ENCODE measurements at regions not wholly inside any gene's neighbourhood (a gene's known extent, or its start where the extent isn't known, plus 50 kb on each side); places are given as distances from the start of the nearest gene placed in this dataset.
"Not testable (repeated sequence)": the region's sequence is repeated elsewhere in the genome, so short reads cannot be mapped to it uniquely, and the experiment has no call there.

GRCh38 chr20:53672484-53673129 lies 79.0 kb upstream of the ZNF217 start:
- no peak overlapping the region for H3K27ac Mint-ChIP-seq

GRCh38 chr20:53671370-53671769 lies 77.7 kb upstream of the ZNF217 start:
- DNase-seq: no peak
- no peak overlapping the region for H3K27ac Mint-ChIP-seq
- H3K4me1 Mint-ChIP-seq: peaks cover 4% of the 10 kb centered on the region
- no peaks in the 10 kb centered on the region for H3K9me3 Mint-ChIP-seq
- H3K27me3 Mint-ChIP-seq: no peaks in the 10 kb centered on the region
- intact Hi-C loops (cut with micrococcal nuclease): no loop called here
- no peak overlapping the region for H3K4me3 Mint-ChIP-seq
- no peaks in the 10 kb centered on the region for H3K36me3 Mint-ChIP-seq (ENCODE audit: low read depth)

More at GRCh38 chr20:53672484-53673129, 79.0 kb upstream of the ZNF217 start:
- H3K4me3 Mint-ChIP-seq: no peak overlapping the region
- H3K27me3 Mint-ChIP-seq: no peaks in the 10 kb centered on the region
- H3K4me1 Mint-ChIP-seq: peaks cover 4% of the 10 kb centered on the region
- H3K36me3 Mint-ChIP-seq (ENCODE audit: low read depth): no peaks in the 10 kb centered on the region
- no peaks in the 10 kb centered on the region for H3K9me3 Mint-ChIP-seq
- DNase-seq: no peak
- intact Hi-C loops (cut with micrococcal nuclease): no loop called here

DNA sequence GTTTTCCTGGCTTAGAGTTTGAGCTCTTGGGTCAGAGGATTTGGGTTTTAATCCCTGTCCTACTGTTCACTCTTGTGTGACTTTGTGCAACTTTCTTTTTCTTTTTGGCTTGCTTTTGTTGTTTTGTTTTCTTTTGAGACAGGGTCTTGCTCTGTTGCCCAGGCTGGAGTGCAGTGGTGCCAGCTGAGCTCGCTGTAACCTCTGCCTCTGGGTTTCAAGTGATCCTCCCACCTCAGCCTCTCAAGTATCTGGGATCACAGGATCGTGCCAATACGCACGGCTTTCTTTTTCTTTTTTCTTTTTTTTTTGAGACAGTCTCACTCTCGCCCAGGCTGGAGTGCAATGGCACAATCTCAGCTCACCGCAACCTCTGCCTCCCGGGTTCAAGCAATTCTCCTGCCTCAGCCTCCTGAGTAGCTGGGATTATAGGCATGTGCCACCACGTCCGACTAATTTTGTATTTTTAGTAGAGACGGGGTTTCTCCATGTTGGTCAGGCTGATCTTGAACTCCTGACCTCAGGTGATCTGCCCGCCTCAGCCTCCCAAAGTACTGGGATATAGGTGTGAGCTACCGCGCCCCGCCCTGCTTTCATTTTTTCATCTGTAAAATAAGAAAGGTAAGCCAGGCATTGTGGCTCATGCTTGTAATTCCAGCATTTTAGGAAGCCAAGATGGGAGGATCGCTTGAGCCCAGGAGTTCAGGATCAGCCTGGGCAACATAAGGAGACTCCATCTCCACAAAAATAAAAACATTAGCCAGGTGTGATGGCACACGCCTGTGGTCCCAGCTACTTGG lies 76.1 kb upstream of the ZNF217 start:
- H3K9me3 Mint-ChIP-seq; intact Hi-C loops (cut with micrococcal nuclease); H3K27me3 Mint-ChIP-seq; H3K36me3 Mint-ChIP-seq (ENCODE audit: low read depth); DNase-seq; H3K4me1 Mint-ChIP-seq; H3K4me3 Mint-ChIP-seq: not testable (repeated sequence)
- H3K27ac Mint-ChIP-seq: peak overlapping the region; percentile 13

DNA sequence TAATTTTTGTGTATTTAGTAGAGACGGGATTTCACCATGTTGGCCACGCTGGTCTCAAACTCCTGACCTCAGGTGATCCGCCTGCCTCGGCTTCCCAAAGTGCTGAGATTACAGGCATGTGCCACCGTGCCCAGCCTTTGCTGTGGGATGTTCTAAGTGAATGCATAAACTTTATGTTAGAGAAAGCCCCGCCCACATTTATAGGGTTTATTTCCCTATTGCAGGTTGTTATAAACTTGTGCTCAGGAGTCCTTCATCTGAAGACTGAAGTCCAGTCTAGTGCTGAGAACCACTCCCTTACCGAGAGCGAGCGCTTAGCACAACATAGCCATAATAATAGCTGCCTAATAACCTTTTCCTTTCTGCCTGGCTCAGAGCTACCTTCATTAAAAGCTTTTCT lies 75.4 kb upstream of the ZNF217 start:
- intact Hi-C loops (cut with micrococcal nuclease): no loop called here
- H3K36me3 Mint-ChIP-seq (ENCODE audit: low read depth): no peaks in the 10 kb centered on the region
- H3K4me3 Mint-ChIP-seq: no peak overlapping the region
- no peaks in the 10 kb centered on the region for H3K9me3 Mint-ChIP-seq
- no peak overlapping the region for H3K27ac Mint-ChIP-seq
- peaks cover 4% of the 10 kb centered on the region for H3K4me1 Mint-ChIP-seq
- H3K27me3 Mint-ChIP-seq: no peaks in the 10 kb centered on the region
- no peak for DNase-seq

GRCh38 chr20:53666144-53666543 lies 72.5 kb upstream of the ZNF217 start:
- H3K4me3 Mint-ChIP-seq: no peak overlapping the region
- no peak overlapping the region for H3K27ac Mint-ChIP-seq
- peaks cover 17% of the 10 kb centered on the region for H3K4me1 Mint-ChIP-seq
- H3K27me3 Mint-ChIP-seq: no peaks in the 10 kb centered on the region
- no peak for DNase-seq
- intact Hi-C loops (cut with micrococcal nuclease): no loop called here
- no peaks in the 10 kb centered on the region for H3K9me3 Mint-ChIP-seq
- H3K36me3 Mint-ChIP-seq (ENCODE audit: low read depth): no peaks in the 10 kb centered on the region

- no peak overlapping the region for H3K27ac Mint-ChIP-seq
- intact Hi-C loops (cut with micrococcal nuclease): no loop called here
- H3K9me3 Mint-ChIP-seq: no peaks in the 10 kb centered on the region
- H3K4me1 Mint-ChIP-seq: peaks cover 25% of the 10 kb centered on the region
- H3K27me3 Mint-ChIP-seq: no peaks in the 10 kb centered on the region
- no peaks in the 10 kb centered on the region for H3K36me3 Mint-ChIP-seq (ENCODE audit: low read depth)
- no peak overlapping the region for H3K4me3 Mint-ChIP-seq
- DNase-seq: no peak
Measured at GRCh38 chr20:53664121-53664520, 70.5 kb upstream of the ZNF217 start.

GRCh38 chr20:53663521-53663920 lies 69.9 kb upstream of the ZNF217 start:
- H3K4me3 Mint-ChIP-seq; H3K27me3 Mint-ChIP-seq; intact Hi-C loops (cut with micrococcal nuclease); H3K36me3 Mint-ChIP-seq (ENCODE audit: low read depth); H3K9me3 Mint-ChIP-seq; DNase-seq; H3K27ac Mint-ChIP-seq: not testable (repeated sequence)
- peaks cover 26% of the 10 kb centered on the region for H3K4me1 Mint-ChIP-seq

GRCh38 chr20:53662595-53662994 lies 69.0 kb upstream of the ZNF217 start:
- no peaks in the 10 kb centered on the region for H3K36me3 Mint-ChIP-seq (ENCODE audit: low read depth)
- no peaks in the 10 kb centered on the region for H3K9me3 Mint-ChIP-seq
- H3K27ac Mint-ChIP-seq: peak overlapping the region; percentile 37
- no peaks in the 10 kb centered on the region for H3K27me3 Mint-ChIP-seq
- H3K4me1 Mint-ChIP-seq: peaks cover 33% of the 10 kb centered on the region
- H3K4me3 Mint-ChIP-seq: no peak overlapping the region
- intact Hi-C loops (cut with micrococcal nuclease): no loop called here
- no peak for DNase-seq

GRCh38 chr20:53660947-53661381 lies 67.3 kb upstream of the ZNF217 start:
- Mint-ChIP-seq H3K9me3 (no peaks in the 10 kb centered on the region), H3K27me3 (no peaks in the 10 kb centered on the region), H3K27ac (peak overlapping the region; percentile 93), H3K4me3 (peak overlapping the region; percentile 84), H3K4me1 (peaks cover 50% of the 10 kb centered on the region), H3K36me3 (ENCODE audit: low read depth) (no peaks in the 10 kb centered on the region)
- intact Hi-C loops (cut with micrococcal nuclease): loop anchor here (1.0 to 2.0 kb wide), 5 partner anchors 9 to 90 kb away; no protein-coding TSS in a partner anchor
- DNase-seq: peak; percentile 74

DNA sequence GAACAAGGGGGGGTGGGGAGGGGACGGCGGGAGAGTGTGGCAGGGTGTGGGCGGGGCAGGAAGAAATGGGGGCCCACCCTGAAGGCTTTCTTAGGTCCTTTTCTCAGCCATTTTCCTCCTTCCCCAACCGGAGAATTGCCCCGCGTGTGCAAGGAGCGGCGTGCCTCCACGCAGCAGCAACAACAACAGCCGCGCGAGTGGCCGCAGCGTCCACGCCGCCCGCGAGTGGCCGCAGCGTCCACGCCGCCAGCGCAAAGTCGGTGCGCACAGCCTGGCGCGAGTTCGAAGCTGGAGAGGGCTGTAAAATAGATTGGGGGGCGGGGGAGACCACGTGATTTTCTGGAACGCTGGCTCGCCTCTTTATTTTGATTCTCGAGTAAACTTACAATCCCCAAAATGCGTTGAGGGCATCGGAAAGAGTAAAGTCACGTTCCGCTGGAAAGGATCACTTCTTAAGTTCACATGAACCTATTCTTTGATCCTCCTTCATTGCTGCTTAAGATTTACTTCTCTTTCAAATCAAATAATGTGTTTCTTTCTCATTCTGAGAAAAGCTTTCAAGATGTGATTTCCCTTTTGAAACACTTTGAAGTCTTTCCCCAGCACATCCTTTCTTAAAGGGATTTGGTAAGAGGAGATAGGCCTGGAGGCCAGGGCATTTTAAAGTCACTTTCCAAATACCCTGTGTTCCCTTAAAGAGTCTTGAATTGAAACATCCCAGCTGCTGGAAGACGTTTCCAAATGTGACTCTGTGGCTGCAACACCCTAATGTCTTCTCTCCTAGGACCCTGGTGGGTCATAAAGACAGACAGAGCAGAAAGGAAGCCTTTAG lies 66.7 kb upstream of the ZNF217 start:
- no peaks in the 10 kb centered on the region for H3K36me3 Mint-ChIP-seq (ENCODE audit: low read depth)
- intact Hi-C loops (cut with micrococcal nuclease): loop anchor here (1.0 to 2.0 kb wide), 5 partner anchors 8 to 91 kb away; no protein-coding TSS in a partner anchor

DNA sequence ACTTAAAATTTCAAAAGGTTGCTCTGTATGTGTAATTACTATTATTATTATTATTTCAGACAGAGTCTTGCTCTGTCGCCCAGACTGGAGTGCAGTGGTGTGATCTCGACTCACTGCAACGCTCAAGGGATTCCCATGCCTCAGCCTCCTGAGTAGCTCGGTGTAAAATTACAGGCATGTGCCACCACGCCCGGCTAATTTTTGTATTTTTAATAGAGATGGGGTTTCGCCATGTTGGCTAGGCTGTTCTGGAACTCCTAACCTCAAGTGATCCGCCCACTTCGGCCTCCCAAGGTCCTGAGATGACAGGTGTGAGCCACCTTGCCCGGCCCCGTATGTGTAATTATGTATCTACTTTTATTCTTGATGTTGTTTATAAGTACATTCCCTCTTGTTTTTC lies 65.3 kb upstream of the ZNF217 start:
- Mint-ChIP-seq H3K27ac (no peak overlapping the region), H3K4me3 (no peak overlapping the region)

More for the DNA sequence above, 66.7 kb upstream of the ZNF217 start:
- H3K4me1 Mint-ChIP-seq: peaks cover 54% of the 10 kb centered on the region
- peak overlapping the region; percentile 93 for H3K27ac Mint-ChIP-seq
- peak; percentile 82 for DNase-seq
- no peaks in the 10 kb centered on the region for H3K9me3 Mint-ChIP-seq
- H3K27me3 Mint-ChIP-seq: no peaks in the 10 kb centered on the region
- H3K4me3 Mint-ChIP-seq: peak overlapping the region; percentile 84

DNA sequence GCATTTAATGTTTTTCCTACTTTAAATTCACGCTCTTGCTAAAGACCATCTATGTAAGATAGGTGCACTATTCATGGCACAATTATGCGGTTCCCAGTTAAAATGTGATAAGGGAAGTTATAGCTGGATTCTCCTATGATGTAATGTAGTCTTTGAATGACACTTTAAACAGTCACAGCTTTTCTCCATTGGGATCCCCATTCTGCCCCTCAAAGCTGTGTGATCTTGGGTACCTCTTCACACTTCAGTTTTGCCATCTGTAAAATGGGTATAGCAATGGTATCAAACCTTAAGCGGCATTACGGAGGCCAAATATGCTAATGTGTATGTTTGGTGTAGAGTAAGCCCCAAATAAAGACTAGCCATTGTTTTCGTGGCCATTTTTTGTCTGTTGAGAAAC lies 64.7 kb upstream of the ZNF217 start:
- no peaks in the 10 kb centered on the region for H3K9me3 Mint-ChIP-seq
- no peak overlapping the region for H3K4me3 Mint-ChIP-seq
- H3K36me3 Mint-ChIP-seq (ENCODE audit: low read depth): no peaks in the 10 kb centered on the region
- intact Hi-C loops (cut with micrococcal nuclease): loop anchor here (5.0 kb wide), 1 partner anchor 259 kb away; no protein-coding TSS in a partner anchor
- peaks cover 62% of the 10 kb centered on the region for H3K4me1 Mint-ChIP-seq
- no peaks in the 10 kb centered on the region for H3K27me3 Mint-ChIP-seq
- H3K27ac Mint-ChIP-seq: no peak overlapping the region
- DNase-seq: no peak

More for the DNA sequence above, 65.3 kb upstream of the ZNF217 start:
- no peaks in the 10 kb centered on the region for H3K27me3 Mint-ChIP-seq
- intact Hi-C loops (cut with micrococcal nuclease): loop anchor here (5.0 kb wide), 1 partner anchor 258 kb away; no protein-coding TSS in a partner anchor
- DNase-seq: no peak
- H3K9me3 Mint-ChIP-seq: no peaks in the 10 kb centered on the region
- peaks cover 59% of the 10 kb centered on the region for H3K4me1 Mint-ChIP-seq
- no peaks in the 10 kb centered on the region for H3K36me3 Mint-ChIP-seq (ENCODE audit: low read depth)

GRCh38 chr20:53657732-53658131 lies 64.1 kb upstream of the ZNF217 start:
- Mint-ChIP-seq H3K27me3 (no peaks in the 10 kb centered on the region), H3K27ac (peak overlapping the region; percentile 57), H3K36me3 (ENCODE audit: low read depth) (no peaks in the 10 kb centered on the region), H3K4me3 (peak overlapping the region; percentile 15), H3K9me3 (no peaks in the 10 kb centered on the region), H3K4me1 (peaks cover 65% of the 10 kb centered on the region)
- intact Hi-C loops (cut with micrococcal nuclease): loop anchor here (2.0 to 5.0 kb wide), 2 partner anchors 75 to 260 kb away; no protein-coding TSS in a partner anchor
- DNase-seq: no peak

Data from activated CD4-positive, alpha-beta T cell treated with anti-CD3 and anti-CD28 coated beads, Interleukin-2, amount 10 ng/mL, durations not matched to agents 24 days and 14 days (primary cell).